GM19324 (cell line): ENCODE measurements at regions not wholly inside any gene's neighbourhood (a gene's known extent, or its start where the extent isn't known, plus 50 kb on each side); places are given as distances from the start of the nearest gene placed in this dataset.

ENCODE experiments used
- ATAC-seq: cut with Tn5 transposase; IDR thresholded peaks from one replicate; pipeline ENCODE4 v1.9.1; 2021; ENCODE audit warnings: mild to moderate bottlenecking, moderate library complexity; ENCODE audit not compliant: unreplicated experiment, low FRiP score

DNA sequence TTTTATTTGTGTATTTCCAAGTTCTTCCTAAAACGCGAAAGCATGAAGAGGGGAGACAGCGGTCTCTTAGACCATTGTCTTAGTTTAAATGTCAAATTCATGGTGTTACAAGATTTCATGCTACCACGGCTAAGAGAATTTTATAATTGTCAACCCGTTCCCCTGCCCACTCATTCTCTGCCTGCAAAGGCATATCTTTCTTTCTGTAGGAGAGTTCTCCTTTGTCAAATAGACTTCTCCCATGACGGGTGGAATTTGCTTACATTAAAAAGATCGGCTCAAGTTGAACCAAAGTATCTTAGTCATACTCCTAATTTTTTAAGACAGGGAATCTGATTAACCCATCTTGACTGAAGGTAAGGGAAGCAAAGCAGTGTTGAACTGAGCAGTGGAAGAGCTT is 539.2 kb downstream of the REEP3 start:
- ATAC-seq = no peak

DNA sequence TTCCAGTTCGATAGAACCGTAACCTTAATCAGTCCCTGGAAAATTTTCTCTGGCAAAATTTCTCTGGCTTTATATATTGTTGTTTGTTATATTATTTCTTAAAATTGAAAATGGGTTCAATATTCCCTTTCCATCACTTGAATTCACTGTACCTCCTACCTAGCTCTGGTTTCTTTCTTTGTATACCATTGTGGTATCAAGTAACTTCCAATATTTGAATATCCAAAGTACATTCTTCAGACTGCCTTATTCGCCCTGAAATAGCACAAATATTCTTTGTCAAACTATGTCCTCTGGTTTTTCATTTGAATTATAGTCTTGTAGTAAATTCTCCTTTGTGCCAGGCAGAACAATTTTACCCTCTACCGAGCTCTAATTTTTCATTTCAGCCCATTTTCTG is 541.6 kb downstream of the REEP3 start:
- ATAC-seq = no peak

GRCh38 chr10:64067009-64067606 is 545.9 kb downstream of the REEP3 start:
- ATAC-seq = no peak

DNA sequence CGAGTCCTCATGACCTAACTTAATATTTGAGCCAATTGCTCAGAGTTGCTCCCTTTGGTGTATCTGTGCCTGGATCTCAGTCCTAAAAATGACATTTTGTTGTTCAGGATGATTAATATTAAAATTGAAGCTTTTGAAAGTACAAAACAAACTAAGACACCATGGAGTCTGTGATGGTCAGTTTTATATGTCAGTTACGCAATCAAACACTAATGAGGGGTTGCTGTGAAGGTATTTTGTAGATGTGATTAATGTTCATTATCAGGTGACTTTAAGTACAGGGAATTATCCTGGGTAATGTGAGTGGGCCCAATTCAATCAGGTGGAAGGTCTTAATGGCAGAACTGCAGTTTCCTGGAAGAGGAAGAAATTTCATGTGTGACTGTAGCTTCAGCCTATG is 546.7 kb downstream of the REEP3 start:
- ATAC-seq = no peak

GRCh38 chr10:64070241-64070640 is 549.0 kb downstream of the REEP3 start:
- ATAC-seq = no peak

- no peak for ATAC-seq
These were observed 550.0 kb downstream of the REEP3 start for GRCh38 chr10:64071218-64071617.

DNA sequence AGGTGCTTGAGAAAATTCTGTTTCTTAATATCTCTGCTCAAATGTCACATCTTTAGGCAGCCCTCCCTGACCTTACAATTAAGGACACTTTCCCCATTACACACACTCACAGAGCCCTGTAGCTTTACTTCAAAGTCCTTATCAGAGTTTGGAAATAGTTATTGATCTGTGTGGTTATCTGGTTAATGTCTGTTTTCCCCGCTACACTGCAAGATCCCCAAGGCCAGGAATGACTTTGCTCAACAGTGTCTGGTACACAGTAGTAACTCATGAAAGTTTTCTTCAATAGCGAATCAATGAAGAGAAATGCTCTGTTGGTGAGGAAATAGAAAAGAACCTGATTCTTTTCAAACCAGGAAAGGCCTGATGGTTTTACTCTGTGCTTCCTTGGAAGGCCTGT is 554.4 kb downstream of the REEP3 start:
- no peak for ATAC-seq

DNA sequence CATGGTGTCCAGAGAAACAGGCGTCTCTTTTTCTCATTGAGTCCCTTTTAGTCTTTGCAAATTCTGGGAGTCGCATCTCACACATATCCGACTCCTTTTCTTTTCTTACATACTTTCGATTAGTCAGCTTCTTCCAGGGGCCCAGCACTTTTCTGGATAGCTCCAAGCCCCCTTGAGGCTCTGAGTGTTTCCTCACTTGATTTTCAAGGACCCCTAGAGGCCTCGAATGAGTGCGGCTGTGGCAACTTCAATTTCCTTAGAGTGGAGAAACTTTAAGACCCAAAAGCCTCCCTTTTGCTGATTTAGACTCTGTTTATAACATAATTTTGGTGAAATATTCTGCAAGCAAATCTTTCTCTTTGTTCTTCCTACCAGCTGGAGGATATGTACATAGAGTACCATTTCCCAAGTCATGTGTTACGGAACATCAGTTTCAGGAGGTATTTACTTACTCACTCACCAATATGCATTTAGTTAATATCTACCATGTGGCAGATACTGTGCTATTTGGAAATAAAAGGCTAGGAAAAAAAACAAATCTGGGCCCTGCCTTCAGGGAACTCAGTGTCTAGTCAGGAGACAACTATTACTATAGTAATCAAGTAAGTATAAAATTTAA is 555.2 kb downstream of the REEP3 start:
- no peak for ATAC-seq

DNA sequence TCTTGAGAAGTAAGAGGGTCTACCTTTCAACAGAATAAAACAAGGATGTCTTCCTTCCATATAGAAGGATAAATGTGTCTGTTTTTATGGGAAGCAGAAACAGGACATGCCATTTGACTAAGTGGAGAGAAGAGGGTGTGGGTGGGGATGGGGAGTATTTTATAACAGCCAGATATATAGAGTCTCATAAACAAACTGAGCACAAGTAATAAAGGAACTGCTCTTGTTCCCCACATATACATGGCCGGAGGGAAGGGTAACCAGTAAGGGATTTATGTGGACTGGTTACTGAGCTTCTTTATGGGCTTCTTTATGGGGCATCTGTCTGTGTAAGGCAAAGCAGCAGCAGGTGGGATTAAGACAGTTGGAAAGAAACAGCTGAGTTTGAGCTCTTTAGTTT is 558.1 kb downstream of the REEP3 start:
- ATAC-seq = no peak

DNA sequence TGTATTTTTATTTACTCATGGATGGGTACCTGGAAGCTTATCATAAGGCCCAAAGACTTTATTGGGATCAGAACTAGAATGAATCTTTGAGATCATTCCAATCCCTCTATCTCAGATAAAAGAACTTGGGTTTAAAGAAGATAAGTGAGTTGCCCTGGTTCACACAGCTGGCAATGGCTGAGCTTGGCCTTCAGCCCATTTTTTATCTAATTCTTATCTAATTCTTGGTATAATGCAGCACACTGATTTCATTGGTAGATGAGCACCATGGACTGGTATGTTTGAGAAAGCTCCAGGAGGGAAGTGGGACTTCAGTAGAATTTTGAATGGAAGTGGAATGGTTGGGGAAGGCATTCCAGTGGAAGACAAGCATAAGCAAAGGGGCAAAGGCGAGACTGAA is 558.9 kb downstream of the REEP3 start:
- ATAC-seq = no peak

GRCh38 chr10:64081947-64082482 is 560.8 kb downstream of the REEP3 start:
- no peak for ATAC-seq

DNA sequence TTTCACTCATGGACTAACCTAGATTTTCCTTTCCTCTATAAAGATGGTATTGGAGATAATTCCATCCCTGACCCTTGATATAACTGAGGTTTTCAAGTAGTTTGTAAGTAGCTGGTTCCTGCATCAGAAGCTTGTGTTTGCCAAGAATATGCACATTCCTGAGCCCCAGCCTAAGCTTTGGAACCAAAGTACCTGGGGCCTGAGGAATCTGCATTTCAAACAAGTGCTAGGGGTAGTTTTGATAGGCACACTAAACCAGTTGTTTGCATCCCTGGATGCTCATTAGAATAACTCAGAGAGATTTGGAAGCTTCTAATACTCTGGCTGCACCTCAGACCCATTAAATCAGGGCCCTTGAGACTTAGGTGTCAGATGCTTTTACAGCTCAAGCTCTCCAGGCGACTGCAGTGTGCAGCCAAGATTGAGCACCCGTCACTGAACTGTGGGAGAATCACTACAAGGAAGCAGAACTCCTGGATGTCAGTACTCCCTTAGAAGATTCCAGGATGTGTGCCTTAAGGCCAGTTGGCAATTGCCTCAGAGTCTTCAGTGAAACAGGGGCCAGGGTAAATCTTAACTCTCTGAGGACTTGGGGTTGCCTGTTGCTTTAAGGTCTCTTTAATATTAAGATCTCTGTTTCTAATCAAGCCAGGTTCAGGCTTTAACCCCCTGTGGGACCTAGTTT is 565.0 kb downstream of the REEP3 start:
- no peak for ATAC-seq

- no peak for ATAC-seq
These were observed 568.4 kb downstream of the REEP3 start for GRCh38 chr10:64089648-64090047.

GRCh38 chr10:64090865-64091264 is 569.7 kb downstream of the REEP3 start:
- ATAC-seq = no peak

- no peak for ATAC-seq
These were observed 570.7 kb downstream of the REEP3 start for GRCh38 chr10:64091897-64092296.

- ATAC-seq = no peak
These were observed 572.1 kb downstream of the REEP3 start for GRCh38 chr10:64093304-64093703.

- no peak for ATAC-seq
These were observed 572.8 kb downstream of the REEP3 start for GRCh38 chr10:64093946-64094535.

DNA sequence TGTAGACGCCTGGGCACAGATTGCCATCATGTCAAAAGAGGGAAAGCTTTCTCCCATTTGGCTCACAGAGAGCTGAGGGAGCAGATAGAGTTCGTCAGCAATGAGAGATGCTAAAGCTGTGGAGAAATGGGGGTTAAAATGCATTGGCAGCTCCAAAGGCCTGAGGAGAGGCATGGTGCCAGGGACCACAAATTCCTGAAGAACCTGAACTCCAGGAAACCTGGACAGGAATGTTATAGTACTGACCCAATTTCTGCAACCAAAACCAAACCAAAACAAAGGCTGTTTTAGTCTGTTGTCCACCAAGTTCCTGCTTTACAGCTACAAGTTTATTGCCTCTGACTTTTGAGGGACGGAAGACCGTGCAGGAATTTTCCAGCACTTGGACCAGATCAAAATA is 575.7 kb downstream of the REEP3 start:
- no peak for ATAC-seq

- no peak for ATAC-seq
These were observed 576.4 kb downstream of the REEP3 start for GRCh38 chr10:64097391-64098122.

DNA sequence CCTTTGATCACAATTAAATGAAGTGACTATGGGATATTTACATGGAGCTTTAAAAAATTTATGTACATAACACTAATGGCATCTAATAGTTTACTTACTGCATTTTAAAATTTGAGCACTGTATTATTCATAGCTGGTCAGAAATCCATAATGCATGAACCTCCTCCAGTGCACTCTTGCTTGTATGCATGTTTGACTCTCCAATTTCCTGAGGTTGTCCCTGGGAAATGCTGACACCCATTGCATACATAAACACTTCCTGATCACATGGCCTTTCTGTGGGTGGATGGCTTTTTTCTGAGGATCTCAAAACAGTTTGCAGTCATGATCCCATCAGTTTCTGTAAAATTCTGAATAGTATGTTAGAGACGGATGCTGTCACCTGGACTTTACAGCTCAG is 577.8 kb downstream of the REEP3 start:
- ATAC-seq = no peak
